ENCODE measurements at regions not wholly inside any gene's neighbourhood (a gene's known extent, or its start where the extent isn't known, plus 50 kb on each side); places are given as distances from the start of the nearest gene placed in this dataset.

GRCh38 chr13:76210262-76210661, 574.1 kb downstream of the LMO7 start:
- no peak for TF ChIP-seq CTCF (IDR thresholded peaks at IDR 0.05)
- H3K9me3 ChIP-seq, result peaks cover 0 to 6% (median 0%) of the 10 kb centered on the region in 11 donors
- no peaks in the 10 kb centered on the region for H3K27me3 ChIP-seq
- no peak overlapping the region for H3K27ac ChIP-seq
- WGBS, 2 donors, result 57 to 59% methylated on average over 1 of the region's 1 CpG
- no peaks in the 10 kb centered on the region for H3K36me3 ChIP-seq
- H3K4me3 ChIP-seq, result no peak overlapping the region
- intact Hi-C loops (cut with DNase I), result loop anchor here in 1 of 10 donors (10.0 kb wide), 1 partner anchor 695 kb away; no protein-coding TSS in a partner anchor
- ATAC-seq (peak in 3 of 8 donors; percentile 58 to 74 (median 68)), DNase-seq (peak; percentile 27 to 31)
- H3K4me1 ChIP-seq, result no peaks in the 10 kb centered on the region

- DNase-seq, result no peak
- H3K27me3 ChIP-seq, result no peaks in the 10 kb centered on the region
- TF ChIP-seq CTCF (IDR thresholded peaks at IDR 0.05), result no peak
Observed at GRCh38 chr13:76198568-76199163, 562.5 kb downstream of the LMO7 start.

GRCh38 chr13:76189882-76190519, 553.9 kb downstream of the LMO7 start:
- no peak for DNase-seq
- Histone ChIP-seq H3K4me1 (no peaks in the 10 kb centered on the region), H3K27me3 (no peaks in the 10 kb centered on the region), H3K27ac (no peak overlapping the region), H3K4me3 (no peak overlapping the region), H3K9me3 (no peaks in the 10 kb centered on the region), H3K36me3 (no peaks in the 10 kb centered on the region)
- peak in 1 of 8 donors; percentile 17 for ATAC-seq
- no peak for TF ChIP-seq CTCF (IDR thresholded peaks at IDR 0.05)
- 90 to 91% methylated on average over 46 to 48 of the region's 48 CpGs for WGBS, 2 donors
- intact Hi-C loops (cut with DNase I), result no loop called here

More at GRCh38 chr13:76198568-76199163, 562.5 kb downstream of the LMO7 start:
- Histone ChIP-seq H3K4me3 (no peak overlapping the region), H3K27ac (no peak overlapping the region), H3K9me3 (peaks cover 0 to 5% (median 0%) of the 10 kb centered on the region in 11 donors), H3K36me3 (no peaks in the 10 kb centered on the region), H3K4me1 (no peaks in the 10 kb centered on the region)
- no peak for ATAC-seq
- intact Hi-C loops (cut with DNase I), result no loop called here
- 88 to 94% methylated on average over 3 of the region's 3 CpGs for WGBS, 2 donors

- peaks cover 0 to 6% (median 0%) of the 10 kb centered on the region in 9 donors for H3K4me1 ChIP-seq
- H3K36me3 ChIP-seq, result no peaks in the 10 kb centered on the region
- H3K4me3 ChIP-seq, result no peak overlapping the region
- ATAC-seq (no peak), DNase-seq (no peak)
- WGBS, 2 donors, result 89% methylated on average over 5 of the region's 5 CpGs
- H3K27me3 ChIP-seq, result no peaks in the 10 kb centered on the region
- intact Hi-C loops (cut with DNase I), result no loop called here
- no peaks in the 10 kb centered on the region for H3K9me3 ChIP-seq
- H3K27ac ChIP-seq, result no peak overlapping the region
- no peak for TF ChIP-seq CTCF (IDR thresholded peaks at IDR 0.05)
Observed at GRCh38 chr13:76175961-76176725, 540.0 kb downstream of the LMO7 start.
